Heart right ventricle (tissue), 16 donors: ENCODE measurements at regions not wholly inside any gene's neighbourhood (a gene's known extent, or its start where the extent isn't known, plus 50 kb on each side); places are given as distances from the start of the nearest gene placed in this dataset.

Experiments
- ATAC-seq, 8 donors: fragments of 200-7000 bp; cut with Tn5 transposase; one replicate each; pipeline ENCODE4 v1.9.1; 2020; ENCODE audit warnings: mild to moderate bottlenecking in 8 of 8, moderate library complexity in 8 of 8, moderate number of reproducible peaks in 1 of 8
- DNase-seq, 2 donors: peaks; one replicate each; pipeline ENCODE4 v3.0.0-alpha.2; 2020
- H3K27ac ChIP-seq, 10 donors: fragments of 200-600 bp; sonication (generic) in 2 of 10; one replicate each; pipeline versions ENCODE4 v1.5.0 to v1.8.0; 2020 to 2022; ENCODE audit warnings: mild to moderate bottlenecking in 3 of 10
- H3K27me3 ChIP-seq, 7 donors: fragments of 200-600 bp; one replicate each; pipeline ENCODE4 v1.8.0; 2021 to 2022; ENCODE audit warnings: mild to moderate bottlenecking in 2 of 7
- H3K36me3 ChIP-seq, 9 donors: fragments of 200-600 bp; sonication (generic) in 1 of 9; one replicate each; pipeline versions ENCODE4 v1.5.0 to v1.8.0; 2020 to 2022; ENCODE audit warnings: mild to moderate bottlenecking in 2 of 9
- H3K4me1 ChIP-seq, 9 donors: fragments of 200-600 bp; sonication (generic) in 1 of 9; one replicate each; pipeline versions ENCODE4 v1.5.0 to v1.8.0; 2020 to 2022; ENCODE audit warnings: mild to moderate bottlenecking in 4 of 9
- H3K4me3 ChIP-seq, 10 donors: fragments of 200-600 bp; sonication (generic) in 2 of 10; one replicate each; pipeline versions ENCODE4 v1.5.0 to v1.8.0; 2020 to 2022; ENCODE audit warnings: mild to moderate bottlenecking in 7 of 10, moderate library complexity in 2 of 10
- H3K9me3 ChIP-seq, 11 donors: fragments of 200-600 bp in 10 of 11; sonication (generic) in 2 of 11; one replicate each; pipeline versions ENCODE4 v1.5.0 to v1.8.0; 2013 to 2022; ENCODE audit warnings: mild to moderate bottlenecking in 2 of 11, control low read depth in 1 of 11, moderate library complexity in 1 of 11
- WGBS, 2 donors: extraction: QIAGEN DNeasy Blood & Tissue Kit; methylation state at CpG; one replicate each; pipeline ENCODE4 v1.1.7; 2013; ENCODE audit warnings: inconsistent platforms in 1 of 2; 5-methylcytosine and 5-hydroxymethylcytosine counted together
- intact Hi-C, 10 donors: fragments of 100-400 bp; cut with DNase I; formaldehyde crosslinking; loops; one replicate each; pipeline versions ENCODE4 v1.11.1 to v1.14.2; 2022
- TF ChIP-seq, protein P1 (sequence below), 9 donors: fragments of 200-600 bp; sonication (generic) in 2 of 9; IDR thresholded peaks; one replicate each; pipeline versions ENCODE4 v1.5.0 to v1.8.0; 2021 to 2022; ENCODE audit warnings: antibody characterized with exemption in 9 of 9, mild to moderate bottlenecking in 5 of 9, moderate library complexity in 1 of 9
- donor health status: Arrhythmogenic right ventricular cardiomyopathy.
- donor health status: ischemic (EF 13 %, LVEDD 7.1; RV severe dilation, severe dysfunction).
- donor health status: healthy with polysubstance abuse.
- donor health status: DM: no; HTN: yes; CAD: no.
- donor health status: DM: no; HTN: no; CAD: no.
- donor health status: ischemic (EF 25% LVEDD 6.9; RV normal size, moderate dysfunction).
- donor health status: ischemic (EF 25% LVEDD 5.7; RV mildly dilated, moderate dysfunction).
- donor health status: healthy.
- donor health status: DM: yes; HTN: yes; CAD: no.
- donor health status: Ischemic cardiomyopathy.
- donor health status: ischemic (EF 35%, LVEDD 5.7; RV mildly dilated, moderate dysfunction).
- donor health status: nonischemic (EF 11% LVEDD 7.7; RV severe dilation, severe dysfunction).
- donor health status: DM: yes; HTN: yes; CAD: no.
- donor health status: PGD.
- donor health status: ischemic (EF 29% LVEDD 5.4; RV normal size, mild dysfunction).
- donor health status: nonischemic (EF 23%, LVEDD 6.1; RV moderate dilation, normal function).

DNA sequence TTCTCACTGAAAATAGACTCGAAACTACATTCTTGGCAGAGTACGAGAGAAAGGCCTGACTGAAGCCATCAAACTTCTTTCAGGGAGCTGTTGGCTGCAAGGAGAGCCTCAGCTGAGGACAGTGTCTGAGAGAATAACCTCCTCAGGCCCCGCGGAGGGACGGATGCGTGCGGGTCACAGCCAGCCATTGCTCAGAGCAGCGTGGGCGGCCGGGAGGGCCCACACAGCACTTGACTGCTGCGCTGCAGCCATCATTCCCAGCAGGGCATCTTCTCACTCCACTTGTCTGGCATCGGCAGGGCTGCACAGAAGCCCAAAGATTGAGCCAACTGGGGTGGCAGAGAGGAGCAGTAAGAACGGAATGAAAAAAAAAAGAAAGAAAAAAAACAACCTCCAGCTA is 113.5 kb downstream of the XCL2 start:
- Histone ChIP-seq H3K36me3 (no peaks in the 10 kb centered on the region), H3K27ac (peak overlapping the region in 6 of 10 donors; percentile 8 to 76 (median 32)), H3K4me3 (no peak overlapping the region), H3K27me3 (no peaks in the 10 kb centered on the region), H3K9me3 (no peaks in the 10 kb centered on the region), H3K4me1 (peaks cover 11 to 49% (median 27%) of the 10 kb centered on the region in 9 donors)
- 62 to 69% methylated on average over 13 of the region's 13 CpGs for WGBS, 2 donors
- ATAC-seq (peak in 3 of 8 donors; percentile 34 to 52 (median 48)), DNase-seq (peak; percentile 23 to 25)
- intact Hi-C loops = loop anchor here in 7 of 10 donors (10.0 kb wide), 3 partner anchors 86 to 914 kb away; partner anchors contain the start of gene XCL1 (in 2 of the 7)
- TF ChIP-seq, protein P1, sequence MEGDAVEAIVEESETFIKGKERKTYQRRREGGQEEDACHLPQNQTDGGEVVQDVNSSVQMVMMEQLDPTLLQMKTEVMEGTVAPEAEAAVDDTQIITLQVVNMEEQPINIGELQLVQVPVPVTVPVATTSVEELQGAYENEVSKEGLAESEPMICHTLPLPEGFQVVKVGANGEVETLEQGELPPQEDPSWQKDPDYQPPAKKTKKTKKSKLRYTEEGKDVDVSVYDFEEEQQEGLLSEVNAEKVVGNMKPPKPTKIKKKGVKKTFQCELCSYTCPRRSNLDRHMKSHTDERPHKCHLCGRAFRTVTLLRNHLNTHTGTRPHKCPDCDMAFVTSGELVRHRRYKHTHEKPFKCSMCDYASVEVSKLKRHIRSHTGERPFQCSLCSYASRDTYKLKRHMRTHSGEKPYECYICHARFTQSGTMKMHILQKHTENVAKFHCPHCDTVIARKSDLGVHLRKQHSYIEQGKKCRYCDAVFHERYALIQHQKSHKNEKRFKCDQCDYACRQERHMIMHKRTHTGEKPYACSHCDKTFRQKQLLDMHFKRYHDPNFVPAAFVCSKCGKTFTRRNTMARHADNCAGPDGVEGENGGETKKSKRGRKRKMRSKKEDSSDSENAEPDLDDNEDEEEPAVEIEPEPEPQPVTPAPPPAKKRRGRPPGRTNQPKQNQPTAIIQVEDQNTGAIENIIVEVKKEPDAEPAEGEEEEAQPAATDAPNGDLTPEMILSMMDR (IDR thresholded peaks at IDR 0.05) = no peak

DNA sequence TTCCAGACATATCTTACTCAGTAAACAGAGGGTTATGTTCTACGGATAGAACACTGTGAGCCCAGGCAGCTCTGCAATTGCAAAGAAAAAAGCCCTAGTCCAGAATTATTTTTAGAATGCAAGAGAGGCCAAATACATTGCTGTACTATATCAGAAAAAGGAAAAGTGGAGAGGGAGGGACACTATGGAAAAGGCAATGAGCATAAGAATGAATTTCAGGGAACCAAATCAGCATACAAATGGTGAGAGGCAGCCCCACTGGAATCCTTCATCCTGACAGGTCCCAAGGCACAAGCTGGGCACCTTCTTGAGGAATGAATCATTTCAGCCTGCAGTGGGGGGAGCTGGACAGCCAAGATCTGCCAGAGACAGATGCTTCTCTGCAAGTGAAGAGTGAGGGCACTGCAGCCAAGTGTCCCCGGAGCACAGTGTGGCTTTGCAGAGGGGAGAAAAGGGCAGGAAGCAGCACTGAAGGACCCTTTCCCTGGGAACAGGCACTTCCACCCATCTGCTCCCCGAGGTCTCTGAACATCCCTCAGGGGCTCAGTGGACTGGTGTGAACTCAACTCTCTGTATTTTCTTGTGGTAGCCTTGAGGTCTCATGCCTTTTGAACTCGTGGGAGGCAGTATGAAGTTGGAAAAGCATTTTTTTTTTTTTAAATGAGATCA is 115.6 kb downstream of the XCL2 start:
- ATAC-seq = peak; percentile 54 to 87 (median 76)
- DNase-seq = peak; percentile 29 to 39
- no peaks in the 10 kb centered on the region for H3K27me3 ChIP-seq
- H3K27ac ChIP-seq = peak overlapping the region in 9 of 10 donors; percentile 2 to 76 (median 53)
- TF ChIP-seq, protein P1 (IDR thresholded peaks at IDR 0.05) = no peak
- WGBS, 2 donors = 29 to 34% methylated on average over 4 of the region's 4 CpGs
- peaks cover 11 to 49% (median 27%) of the 10 kb centered on the region in 9 donors for H3K4me1 ChIP-seq
- H3K36me3 ChIP-seq = no peaks in the 10 kb centered on the region
- H3K9me3 ChIP-seq = no peaks in the 10 kb centered on the region
- intact Hi-C loops = loop anchor here in 1 of 10 donors (5.0 to 10.0 kb wide), 2 partner anchors 86 to 303 kb away; no protein-coding TSS in a partner anchor
- no peak overlapping the region for H3K4me3 ChIP-seq

DNA sequence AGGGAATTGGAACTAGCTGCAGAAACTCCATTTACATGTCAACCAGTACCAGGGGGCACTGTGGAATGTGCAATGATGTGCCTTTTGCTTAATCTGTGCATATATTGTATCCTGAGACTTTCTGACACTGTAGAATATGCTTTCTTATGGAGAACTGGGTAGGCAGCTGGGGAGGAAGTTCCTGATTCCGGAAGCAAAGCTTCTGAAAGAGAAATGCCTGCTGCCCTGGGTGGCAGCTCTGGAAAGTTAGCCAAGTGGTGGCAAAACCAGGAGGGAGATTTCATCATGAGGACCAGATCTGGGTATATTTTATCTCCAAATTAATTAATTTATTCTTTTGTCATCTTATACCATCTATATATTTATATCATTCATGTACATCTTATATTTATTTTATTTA is 116.7 kb downstream of the XCL2 start:
- intact Hi-C loops = loop anchor here in 1 of 10 donors (5.0 to 10.0 kb wide), 2 partner anchors 85 to 302 kb away; no protein-coding TSS in a partner anchor
- Histone ChIP-seq H3K4me3 (no peak overlapping the region), H3K27me3 (no peaks in the 10 kb centered on the region), H3K36me3 (no peaks in the 10 kb centered on the region), H3K4me1 (peaks cover 11 to 49% (median 33%) of the 10 kb centered on the region in 9 donors), H3K27ac (peak overlapping the region in 3 of 10 donors; percentile 53 to 76 (median 74)), H3K9me3 (no peaks in the 10 kb centered on the region)
- whole genome bisulfite sequencing, 2 donors = 45 to 48% methylated on average over 1 of the region's 1 CpG
- TF ChIP-seq, protein P1 (IDR thresholded peaks at IDR 0.05) = no peak
- DNase-seq (no peak), ATAC-seq (no peak)

DNA sequence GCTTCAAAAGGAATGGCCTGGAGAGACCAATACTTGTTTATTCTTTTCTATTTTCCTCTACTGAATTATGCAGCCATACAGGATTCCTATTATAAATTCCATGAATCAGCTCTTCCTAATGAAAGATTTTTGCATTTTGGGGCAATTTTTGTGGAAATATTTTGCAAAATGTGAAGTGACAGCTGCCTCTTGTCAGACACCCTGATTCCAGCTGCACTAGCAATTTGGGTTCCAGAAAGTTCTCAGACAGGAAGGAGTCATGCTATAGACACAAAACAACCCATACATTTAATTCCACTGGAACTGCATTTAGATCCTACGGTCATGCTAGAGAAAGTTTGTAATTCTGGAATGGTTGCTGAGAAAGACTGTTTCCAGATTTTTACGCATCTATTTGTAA is 119.5 kb downstream of the XCL2 start:
- H3K27me3 ChIP-seq = no peaks in the 10 kb centered on the region
- DNase-seq = no peak
- no peak for ATAC-seq
- WGBS, 2 donors = 80 to 88% methylated on average over 2 of the region's 2 CpGs
- intact Hi-C loops = loop anchor here in 1 of 10 donors (10.0 kb wide), 1 partner anchor 299 kb away; no protein-coding TSS in a partner anchor
- no peak overlapping the region for H3K27ac ChIP-seq
- H3K4me1 ChIP-seq = peaks cover 7 to 31% (median 29%) of the 10 kb centered on the region in 9 donors
- TF ChIP-seq, protein P1 (IDR thresholded peaks at IDR 0.05) = no peak
- no peaks in the 10 kb centered on the region for H3K9me3 ChIP-seq
- H3K36me3 ChIP-seq = no peaks in the 10 kb centered on the region
- no peak overlapping the region for H3K4me3 ChIP-seq
